GM12878 (cell line): ENCODE measurements at regions not wholly inside any gene's neighbourhood (a gene's known extent, or its start where the extent isn't known, plus 50 kb on each side); places are given as distances from the start of the nearest gene placed in this dataset.

ENCODE experiments used
- ATAC-seq: fragments of 200-7000 bp; cut with Tn5 transposase; 3 replicates; pipeline ENCODE4 v1.9.1; 2020; ENCODE audit warnings: mild to moderate bottlenecking, moderate library complexity
- BruUV-seq: library from RNA; stranded (reverse); fragments of 400-500 nt; replicated peaks from 2 replicates; lab custom pipeline; 2021; lab: Mats Ljungman, UMichigan
- CTCF ChIA-PET: fragments of 300-600 bp; sonication (Branson Sonifier 250); formaldehyde crosslinking; extraction: SDS; loops from one replicate; lab custom pipeline; 2021; ENCODE audit warnings: inconsistent platforms; lab: Yijun Ruan, JAX
- POLR2A ChIA-PET: fragments of 350-600 bp; formaldehyde crosslinking; extraction: SDS; loops from one replicate; lab custom pipeline; 2021; ENCODE audit warnings: inconsistent platforms; lab: Charles Lee
- RAD21 ChIA-PET: fragments of 300-600 bp; sonication (Branson Sonifier 250); formaldehyde crosslinking; loops from one replicate; lab custom pipeline; 2023; ENCODE audit warnings: antibody characterized with exemption; ENCODE audit not compliant: unreplicated experiment; lab: Charles Lee
- SMC1A ChIA-PET: fragments of 300-600 bp; sonication (Branson Sonifier 250); formaldehyde crosslinking; loops from one replicate; lab custom pipeline; 2023; ENCODE audit not compliant: unreplicated experiment, uncharacterized antibody; lab: Charles Lee
- DNase-seq: peaks from one replicate; pipeline ENCODE4 v3.0.0-alpha.2; 2011; ENCODE audit warnings: low read depth, low spot score
- FAIRE-seq: peaks from 3 replicates; lab custom pipeline; 2011; peaks lifted over from hg19 to GRCh38; lab: Jason Lieb, UNC
- H2AFZ ChIP-seq: 2 replicates; pipeline ENCODE4 v1.6.0; 2011; ENCODE audit warnings: low read depth, low read length, control low read depth; ENCODE audit not compliant: control insufficient read depth
- H3K27ac ChIP-seq: 2 replicates; pipeline ENCODE4 v1.5.1; 2011; ENCODE audit warnings: control low read depth; ENCODE audit not compliant: control insufficient read depth, insufficient read depth
- H3K27me3 ChIP-seq, 2 experiments: replicated peaks in 1 of 2; 2 replicates each; pipeline versions ENCODE4 v1.6.0 to v1.6.1; 2011; ENCODE audit warnings: low read length in 1 of 2; ENCODE audit not compliant: control insufficient read depth in 2 of 2, insufficient read depth in 2 of 2
- H3K36me3 ChIP-seq, 2 experiments: 2 replicates each; pipeline ENCODE4 v1.5.1; 2011; ENCODE audit warnings: low read length in 1 of 2; ENCODE audit not compliant: control insufficient read depth in 2 of 2, insufficient read depth in 2 of 2
- H3K4me1 ChIP-seq: 2 replicates; pipeline ENCODE4 v1.6.1; 2011; ENCODE audit warnings: mild to moderate bottlenecking, low read length, moderate library complexity, mixed read lengths; ENCODE audit not compliant: control insufficient read depth, insufficient read depth
- H3K4me2 ChIP-seq: 2 replicates; pipeline ENCODE4 v1.6.0; 2011; ENCODE audit warnings: control low read depth; ENCODE audit not compliant: control insufficient read depth, insufficient read depth
- H3K4me3 ChIP-seq: fragments of 200-600 bp; sonication (generic); 2 replicates; pipeline ENCODE4 v1.5.1; 2016
- H3K79me2 ChIP-seq: 2 replicates; pipeline ENCODE4 v1.6.0; 2011; ENCODE audit warnings: low read length; ENCODE audit not compliant: control insufficient read depth, insufficient read depth
- H3K9ac ChIP-seq: 2 replicates; pipeline ENCODE4 v1.8.0; 2011; ENCODE audit warnings: low read length, control low read depth, mixed read lengths; ENCODE audit not compliant: control insufficient read depth, insufficient read depth
- H3K9me3 ChIP-seq: replicated peaks from 3 replicates; pipeline ENCODE4 v1.5.1; 2011; ENCODE audit warnings: mild to moderate bottlenecking, low read length; ENCODE audit not compliant: control insufficient read depth, insufficient read depth
- H4K20me1 ChIP-seq: 2 replicates; pipeline ENCODE4 v1.6.0; 2011; ENCODE audit not compliant: control insufficient read depth, insufficient read depth
- CHD2 ChIP-seq: IDR thresholded peaks from 2 replicates; pipeline ENCODE4 v1.6.1; 2011; ENCODE audit warnings: low read depth, low read length, improper control_type of control experiment, borderline replicate concordance
- NFXL1 ChIP-seq: fragments of 450-650 bp; IDR thresholded peaks from 2 replicates; pipeline ENCODE4 v1.6.1; 2017; ENCODE audit warnings: antibody characterized with exemption, mild to moderate bottlenecking, borderline replicate concordance
- NRF1 ChIP-seq: conservative IDR thresholded peaks from 2 replicates; pipeline ENCODE4 v1.6.1; 2011; ENCODE audit warnings: mild to moderate bottlenecking, low read depth, low read length, improper control_type of control experiment
- PBX3 ChIP-seq: IDR thresholded peaks from 2 replicates; pipeline ENCODE4 v1.6.1; 2011; ENCODE audit warnings: mild to moderate bottlenecking, low read depth, low read length, moderate library complexity; ENCODE audit not compliant: insufficient replicate concordance
- ZNF384 ChIP-seq: IDR thresholded peaks from 2 replicates; pipeline ENCODE4 v1.6.1; 2012; ENCODE audit warnings: low read depth, mild to moderate bottlenecking, low read length, improper control_type of control experiment, borderline replicate concordance
- WGBS: methylation state at CpG from one replicate; pipeline ENCODE4 v1.1.6; 2016; ENCODE audit warnings: low lambda C conversion rate; ENCODE audit not compliant: insufficient replicate concordance, insufficient coverage; ENCODE audit errors: missing lambda C conversion rate; 5-methylcytosine and 5-hydroxymethylcytosine counted together
- in situ Hi-C: fragments of 300-500 bp; cut with MboI; formaldehyde crosslinking; loops from 9 replicates; pipeline ENCODE4 v1.14.3; 2018; ENCODE audit warnings: mixed read lengths
- intact Hi-C: fragments of 100-400 bp; cut with micrococcal nuclease; formaldehyde crosslinking; loops from one replicate; pipeline ENCODE4 v1.14.2; 2022; ENCODE audit not compliant: unreplicated experiment

- TF ChIP-seq CHD2: no peak
- TF ChIP-seq PBX3: no peak
- no peak for TF ChIP-seq ZNF384
These were observed 199.3 kb downstream of the MTX2 start (continued) for GRCh38 chr2:176468457-176469113.

GRCh38 chr2:176470713-176471112 is 201.5 kb downstream of the MTX2 start:
- CTCF ChIA-PET: no interaction called here
- intact Hi-C loops: no loop called here
- BruUV-seq: no TSS peak

More at GRCh38 chr2:176470713-176471112, 201.5 kb downstream of the MTX2 start:
- H3K27me3 ChIP-seq: no peaks in the 10 kb centered on the region; a peak in 1 of 4 replicates
- no peak overlapping the region for H3K4me2 ChIP-seq
- no peak overlapping the region for H3K9ac ChIP-seq
- H3K4me1 ChIP-seq: no peaks in the 10 kb centered on the region; the same call in 1 of the 2 replicates
- no peak overlapping the region for H3K4me3 ChIP-seq
- WGBS: 51% methylated on average over 4 of the region's 4 CpGs
- no peak overlapping the region for H3K27ac ChIP-seq
- ChIA-PET POLR2A (no interaction called here), RAD21 (no interaction called here), SMC1A (interaction anchor here (1.0 to 1.5 kb wide), 2 partner anchors 10 to 16 kb away, joined by 3 to 4 read pairs; no protein-coding TSS in a partner anchor)
- H3K36me3 ChIP-seq: no peaks in the 10 kb centered on the region
- peak; percentile 51 for ATAC-seq
- no peak for DNase-seq
- H3K9me3 ChIP-seq: no peaks in the 10 kb centered on the region
- no peaks in the 10 kb centered on the region for H4K20me1 ChIP-seq
- no peak overlapping the region for H2AFZ ChIP-seq
- in situ Hi-C loops: no loop called here
- H3K79me2 ChIP-seq: no peaks in the 10 kb centered on the region
- TF ChIP-seq NRF1: no peak
- TF ChIP-seq NFXL1: no peak
- no peak for FAIRE-seq
